ENCODE measurements at regions not wholly inside any gene's neighbourhood (a gene's known extent, or its start where the extent isn't known, plus 50 kb on each side); places are given as distances from the start of the nearest gene placed in this dataset.

GRCh38 chr12:126482238-126482889 is 1417.1 kb downstream of the AACS start:
- no peak overlapping the region for H3K4ac ChIP-seq (ENCODE audit: low read length)
- no CpG with 5 or more reads among the region's 2 CpGs for WGBS, 2 donors (ENCODE audit: extremely low coverage in 2 of 2, insufficient read length in 2 of 2, insufficient replicate concordance in 1 of 2)
- no peak overlapping the region for H3K18ac ChIP-seq (ENCODE audit: low read length)
- no peak overlapping the region for H2BK12ac ChIP-seq (ENCODE audit: low read length)
- no peak overlapping the region for H2BK120ac ChIP-seq (ENCODE audit: low read depth, low read length)
- H4K8ac ChIP-seq (ENCODE audit: low read depth, low read length), result no peak overlapping the region
- no peak overlapping the region for H4K91ac ChIP-seq (ENCODE audit: low read depth, low read length, poor library complexity)
- no peak overlapping the region for H2BK5ac ChIP-seq (ENCODE audit: low read length)
- no peak overlapping the region for H2AFZ ChIP-seq (ENCODE audit: low read length)
- no peaks in the 10 kb centered on the region for H3K36me3 ChIP-seq (replicated peaks in 1 of 2; ENCODE audit: control insufficient read depth in 2 of 2, insufficient read depth in 2 of 2, low read length in 2 of 2)
- H2BK15ac ChIP-seq (ENCODE audit: low read length), result no peak overlapping the region
- no peak overlapping the region for H2AK5ac ChIP-seq (ENCODE audit: low read depth, low read length)
- peaks cover 0 to 3% of the 10 kb centered on the region in 2 donors for H3K4me1 ChIP-seq (ENCODE audit: control insufficient read depth in 2 of 2, insufficient read depth in 1 of 2, low read depth in 1 of 2, low read length in 2 of 2)
- no peak overlapping the region for H3K14ac ChIP-seq (ENCODE audit: low read length)
- H3K27ac ChIP-seq (replicated peaks; ENCODE audit: low read length), result no peak overlapping the region
- no peak overlapping the region for H3K4me2 ChIP-seq (ENCODE audit: insufficient read depth, low read length, poor library complexity, severe bottlenecking)
- peaks cover 0 to 2% of the 10 kb centered on the region in 2 donors for H3K9me3 ChIP-seq (replicated peaks in 1 of 2; ENCODE audit: control insufficient read depth in 2 of 2, insufficient read depth in 1 of 2, low read depth in 1 of 2, low read length in 2 of 2)
- no peak overlapping the region for H3K9ac ChIP-seq (ENCODE audit: low read depth, low read length, poor library complexity)
- no peaks in the 10 kb centered on the region for H3K79me1 ChIP-seq (ENCODE audit: low read depth, low read length)
- H3K23ac ChIP-seq (ENCODE audit: low read depth, low read length, poor library complexity), result no peak overlapping the region
- DNase-seq (ENCODE audit: low spot score), result no peak
- H3K4me3 ChIP-seq (ENCODE audit: low read length in 2 of 2), result no peak overlapping the region
- no peaks in the 10 kb centered on the region for H3K27me3 ChIP-seq (ENCODE audit: control insufficient read depth in 3 of 3, insufficient read depth in 3 of 3, low read depth in 1 of 3, low read length in 3 of 3)

DNA sequence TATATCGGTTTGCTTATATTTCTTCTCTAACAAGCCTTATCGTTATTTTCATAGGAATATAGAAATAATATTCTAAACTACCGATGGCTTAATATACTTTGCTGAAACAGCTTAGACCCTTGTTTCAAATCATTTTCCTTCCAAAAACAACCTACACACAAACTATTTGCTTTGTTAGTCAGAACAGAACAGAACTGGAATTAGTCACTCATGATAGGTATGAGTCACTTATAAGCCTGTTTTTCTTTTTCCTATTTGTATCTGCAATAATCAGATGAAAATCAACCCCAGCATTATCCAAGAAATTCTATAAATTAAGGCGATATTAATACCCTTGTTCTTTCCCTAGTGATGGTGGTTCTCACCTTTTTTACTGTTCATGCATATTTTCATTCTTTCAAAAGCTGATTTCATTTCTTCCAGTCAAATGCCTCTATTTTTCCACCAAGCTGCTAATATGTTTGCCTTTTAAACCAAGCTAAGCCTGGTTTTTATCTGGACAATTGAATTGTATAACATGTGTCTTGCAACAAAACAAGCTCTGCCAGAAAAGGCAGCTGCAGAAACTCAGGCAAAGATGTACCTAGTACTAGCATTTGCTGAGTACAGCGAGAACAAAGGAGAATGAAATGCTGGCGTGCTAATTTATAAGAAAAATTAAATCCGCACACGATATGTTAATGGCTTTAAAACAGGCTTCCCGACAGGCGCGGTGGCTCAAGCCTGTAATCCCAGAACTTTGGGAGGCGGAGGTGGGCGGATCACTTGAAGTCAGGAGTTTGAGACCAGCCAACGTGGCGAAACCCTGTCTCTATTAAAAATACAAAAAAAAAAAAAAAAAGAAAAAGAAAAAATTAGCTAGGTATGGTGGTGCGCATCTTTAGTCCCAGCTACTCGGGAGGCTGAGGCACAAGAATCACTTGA is 1418.2 kb downstream of the AACS start:
- Histone ChIP-seq H3K14ac (ENCODE audit: low read length) (no peak overlapping the region), H3K9me3 (replicated peaks in 1 of 2; ENCODE audit: control insufficient read depth in 2 of 2, insufficient read depth in 1 of 2, low read depth in 1 of 2, low read length in 2 of 2) (peaks cover 0 to 2% of the 10 kb centered on the region in 2 donors), H3K18ac (ENCODE audit: low read length) (no peak overlapping the region), H3K9ac (ENCODE audit: low read depth, low read length, poor library complexity) (no peak overlapping the region), H2BK12ac (ENCODE audit: low read length) (no peak overlapping the region), H2AK5ac (ENCODE audit: low read depth, low read length) (no peak overlapping the region), H2AFZ (ENCODE audit: low read length) (no peak overlapping the region), H3K4ac (ENCODE audit: low read length) (no peak overlapping the region), H3K4me3 (ENCODE audit: low read length in 2 of 2) (no peak overlapping the region), H2BK5ac (ENCODE audit: low read length) (no peak overlapping the region), H4K8ac (ENCODE audit: low read depth, low read length) (no peak overlapping the region), H3K27me3 (ENCODE audit: control insufficient read depth in 3 of 3, insufficient read depth in 3 of 3, low read depth in 1 of 3, low read length in 3 of 3) (no peaks in the 10 kb centered on the region), H3K36me3 (replicated peaks in 1 of 2; ENCODE audit: control insufficient read depth in 2 of 2, insufficient read depth in 2 of 2, low read length in 2 of 2) (no peaks in the 10 kb centered on the region), H3K27ac (replicated peaks; ENCODE audit: low read length) (no peak overlapping the region), H4K91ac (ENCODE audit: low read depth, low read length, poor library complexity) (no peak overlapping the region), H3K23ac (ENCODE audit: low read depth, low read length, poor library complexity) (no peak overlapping the region), H2BK120ac (ENCODE audit: low read depth, low read length) (no peak overlapping the region), H3K4me1 (ENCODE audit: control insufficient read depth in 2 of 2, insufficient read depth in 1 of 2, low read depth in 1 of 2, low read length in 2 of 2) (peaks cover 0 to 3% of the 10 kb centered on the region in 2 donors), H3K79me1 (ENCODE audit: low read depth, low read length) (no peaks in the 10 kb centered on the region), H2BK15ac (ENCODE audit: low read length) (no peak overlapping the region), H3K4me2 (ENCODE audit: insufficient read depth, low read length, poor library complexity, severe bottlenecking) (no peak overlapping the region)
- WGBS, 2 donors (ENCODE audit: extremely low coverage in 2 of 2, insufficient read length in 2 of 2, insufficient replicate concordance in 1 of 2), result no CpG with 5 or more reads among the region's 17 CpGs
- no peak for DNase-seq (ENCODE audit: low spot score)

DNA sequence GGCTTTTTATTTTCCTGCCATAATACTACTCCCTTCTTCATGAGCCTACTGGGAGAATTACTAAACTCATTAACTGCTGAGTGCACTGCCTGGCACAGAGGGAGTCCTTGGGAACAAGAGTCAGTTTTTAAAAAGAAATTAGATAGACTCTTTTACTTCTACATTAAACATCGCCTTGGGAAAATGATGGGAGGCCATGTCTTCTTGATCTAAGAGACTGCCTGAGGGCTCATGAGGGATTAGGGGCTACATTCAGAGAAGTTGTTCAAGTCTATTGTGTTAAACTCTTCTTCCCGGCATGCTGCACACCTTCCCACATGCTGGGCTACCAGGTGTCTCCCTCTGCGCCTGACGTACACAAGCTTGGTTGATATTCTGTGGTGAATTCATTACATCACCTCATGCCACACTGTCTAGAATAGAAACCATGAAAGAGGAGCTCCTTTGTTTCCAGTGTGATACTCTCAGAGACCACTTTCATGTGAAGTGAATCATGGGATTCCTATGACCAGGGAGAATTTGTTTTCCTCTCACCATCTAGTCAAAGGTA is 1422.3 kb downstream of the AACS start:
- H3K36me3 ChIP-seq (replicated peaks in 1 of 2; ENCODE audit: control insufficient read depth in 2 of 2, insufficient read depth in 2 of 2, low read length in 2 of 2), result no peaks in the 10 kb centered on the region
- no peak overlapping the region for H3K4me2 ChIP-seq (ENCODE audit: insufficient read depth, low read length, poor library complexity, severe bottlenecking)
- no peak overlapping the region for H2BK12ac ChIP-seq (ENCODE audit: low read length)
- no peak overlapping the region for H2AK5ac ChIP-seq (ENCODE audit: low read depth, low read length)
- H3K23ac ChIP-seq (ENCODE audit: low read depth, low read length, poor library complexity), result no peak overlapping the region
- H3K4ac ChIP-seq (ENCODE audit: low read length), result no peak overlapping the region
- H2BK120ac ChIP-seq (ENCODE audit: low read depth, low read length), result no peak overlapping the region
- no peak overlapping the region for H3K4me3 ChIP-seq (ENCODE audit: low read length in 2 of 2)
- no peak for DNase-seq (ENCODE audit: low spot score)
- WGBS, 2 donors (ENCODE audit: extremely low coverage in 2 of 2, insufficient read length in 2 of 2, insufficient replicate concordance in 1 of 2), result no CpG with 5 or more reads among the region's 4 CpGs
- no peaks in the 10 kb centered on the region for H3K4me1 ChIP-seq (ENCODE audit: control insufficient read depth in 2 of 2, insufficient read depth in 1 of 2, low read depth in 1 of 2, low read length in 2 of 2)
- no peaks in the 10 kb centered on the region for H3K9me3 ChIP-seq (replicated peaks in 1 of 2; ENCODE audit: control insufficient read depth in 2 of 2, insufficient read depth in 1 of 2, low read depth in 1 of 2, low read length in 2 of 2)
- H3K9ac ChIP-seq (ENCODE audit: low read depth, low read length, poor library complexity), result no peak overlapping the region
- H3K79me1 ChIP-seq (ENCODE audit: low read depth, low read length), result no peaks in the 10 kb centered on the region
- no peak overlapping the region for H3K14ac ChIP-seq (ENCODE audit: low read length)
- H2AFZ ChIP-seq (ENCODE audit: low read length), result no peak overlapping the region
- no peak overlapping the region for H4K8ac ChIP-seq (ENCODE audit: low read depth, low read length)
- no peaks in the 10 kb centered on the region for H3K27me3 ChIP-seq (ENCODE audit: control insufficient read depth in 3 of 3, insufficient read depth in 3 of 3, low read depth in 1 of 3, low read length in 3 of 3)
- no peak overlapping the region for H2BK15ac ChIP-seq (ENCODE audit: low read length)
- no peak overlapping the region for H3K18ac ChIP-seq (ENCODE audit: low read length)
- H3K27ac ChIP-seq (replicated peaks; ENCODE audit: low read length), result no peak overlapping the region
- H2BK5ac ChIP-seq (ENCODE audit: low read length), result no peak overlapping the region
- H4K91ac ChIP-seq (ENCODE audit: low read depth, low read length, poor library complexity), result no peak overlapping the region

DNA sequence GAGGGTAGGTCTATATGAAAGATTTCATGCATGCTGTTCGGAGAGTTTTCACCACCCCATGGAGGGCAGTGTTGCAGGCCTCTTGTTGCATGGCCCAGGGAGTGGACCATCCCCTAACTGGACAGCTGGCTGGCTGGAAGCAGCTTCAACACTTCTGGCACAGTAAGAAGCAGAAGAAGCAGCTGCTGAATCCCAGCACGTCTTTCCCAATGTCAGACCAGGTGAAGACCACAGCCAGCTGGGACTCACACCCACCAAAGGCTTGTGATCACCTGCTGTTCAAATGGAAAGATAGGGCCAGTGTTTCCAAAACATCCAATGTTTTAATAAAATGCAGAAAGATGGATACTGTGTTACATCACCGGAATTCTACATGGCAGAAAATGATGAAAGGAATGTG is 1423.6 kb downstream of the AACS start:
- Histone ChIP-seq H4K8ac (ENCODE audit: low read depth, low read length) (no peak overlapping the region), H2AFZ (ENCODE audit: low read length) (no peak overlapping the region), H2BK15ac (ENCODE audit: low read length) (no peak overlapping the region), H4K91ac (ENCODE audit: low read depth, low read length, poor library complexity) (no peak overlapping the region), H3K4ac (ENCODE audit: low read length) (no peak overlapping the region), H3K23ac (ENCODE audit: low read depth, low read length, poor library complexity) (no peak overlapping the region), H2BK5ac (ENCODE audit: low read length) (no peak overlapping the region), H3K79me1 (ENCODE audit: low read depth, low read length) (no peaks in the 10 kb centered on the region), H2AK5ac (ENCODE audit: low read depth, low read length) (no peak overlapping the region), H3K9me3 (replicated peaks in 1 of 2; ENCODE audit: control insufficient read depth in 2 of 2, insufficient read depth in 1 of 2, low read depth in 1 of 2, low read length in 2 of 2) (no peaks in the 10 kb centered on the region), H3K36me3 (replicated peaks in 1 of 2; ENCODE audit: control insufficient read depth in 2 of 2, insufficient read depth in 2 of 2, low read length in 2 of 2) (no peaks in the 10 kb centered on the region), H3K27ac (replicated peaks; ENCODE audit: low read length) (no peak overlapping the region), H3K27me3 (ENCODE audit: control insufficient read depth in 3 of 3, insufficient read depth in 3 of 3, low read depth in 1 of 3, low read length in 3 of 3) (no peaks in the 10 kb centered on the region), H2BK120ac (ENCODE audit: low read depth, low read length) (no peak overlapping the region), H3K4me1 (ENCODE audit: control insufficient read depth in 2 of 2, insufficient read depth in 1 of 2, low read depth in 1 of 2, low read length in 2 of 2) (no peaks in the 10 kb centered on the region), H3K9ac (ENCODE audit: low read depth, low read length, poor library complexity) (no peak overlapping the region), H3K14ac (ENCODE audit: low read length) (no peak overlapping the region), H3K18ac (ENCODE audit: low read length) (no peak overlapping the region), H2BK12ac (ENCODE audit: low read length) (no peak overlapping the region), H3K4me3 (ENCODE audit: low read length in 2 of 2) (no peak overlapping the region), H3K4me2 (ENCODE audit: insufficient read depth, low read length, poor library complexity, severe bottlenecking) (no peak overlapping the region)
- no peak for DNase-seq (ENCODE audit: low spot score)
- no CpG with 5 or more reads among the region's 3 CpGs for WGBS, 2 donors (ENCODE audit: extremely low coverage in 2 of 2, insufficient read length in 2 of 2, insufficient replicate concordance in 1 of 2)
